Prostate gland (tissue), 2 donors: ENCODE measurements at regions not wholly inside any gene's neighbourhood (a gene's known extent, or its start where the extent isn't known, plus 50 kb on each side); places are given as distances from the start of the nearest gene placed in this dataset.
"Not testable (repeated sequence)": the region's sequence is repeated elsewhere in the genome, so short reads cannot be mapped to it uniquely, and the experiment has no call there.

Experiments
- DNase-seq: peaks from one replicate; pipeline ENCODE4 v3.0.0-alpha.2; 2019; ENCODE audit warnings: low spot score
- H3K27ac ChIP-seq, 2 donors: fragments of 200-600 bp; sonication (generic); 2 replicates each; pipeline ENCODE4 v1.5.1; 2017 to 2019
- H3K27me3 ChIP-seq: fragments of 200-600 bp; sonication (generic); replicated peaks from 2 replicates; pipeline ENCODE4 v1.5.1; 2019; ENCODE audit not compliant: insufficient read depth
- H3K36me3 ChIP-seq, 2 donors: fragments of 200-600 bp; sonication (generic); 1 replicate in 1 of 2; 2 replicates in 1 of 2; pipeline versions ENCODE4 v1.5.1 to v1.8.1; 2017 to 2019
- H3K4me1 ChIP-seq: fragments of 200-600 bp; sonication (generic); replicated peaks from 2 replicates; pipeline ENCODE4 v1.5.1; 2019
- H3K4me3 ChIP-seq, 2 donors: fragments of 200-600 bp; sonication (generic); 2 replicates each; pipeline ENCODE4 v1.5.1; 2017 to 2019
- H3K9me3 ChIP-seq: fragments of 200-600 bp; sonication (generic); 2 replicates; pipeline ENCODE4 v1.5.1; 2017
- CTCF ChIP-seq, 4 experiments: fragments of 200-600 bp in 2 of 4; fragments of 450-650 bp in 2 of 4; sonication (generic) in 2 of 4; IDR thresholded peaks; 1 replicate in 3 of 4; 2 replicates in 1 of 4; pipeline ENCODE4 v1.5.1; 2016 to 2019; ENCODE audit warnings: antibody characterized with exemption in 4 of 4, mild to moderate bottlenecking in 2 of 4, moderate library complexity in 2 of 4
- POLR2A ChIP-seq: fragments of 450-650 bp; IDR thresholded peaks from one replicate; pipeline ENCODE4 v1.6.1; 2016; ENCODE audit warnings: antibody characterized with exemption, mild to moderate bottlenecking
- POLR2AphosphoS5 ChIP-seq: sonication (generic); formaldehyde crosslinking; IDR thresholded peaks from one replicate; pipeline ENCODE4 v1.6.1; 2017; ENCODE audit warnings: antibody characterized with exemption
- WGBS: methylation state at CpG from one replicate; pipeline ENCODE4 v1.1.5; 2018; 5-methylcytosine and 5-hydroxymethylcytosine counted together
- intact Hi-C: fragments of 100-400 bp; cut with DNase I; formaldehyde crosslinking; loops from one replicate; pipeline ENCODE4 v1.14.2; 2022

GRCh38 chr1:118809586-118809985, 178.6 kb downstream of the TBX15 start:
- intact Hi-C loops, result no loop called here
- no peak for TF ChIP-seq POLR2AphosphoS5
- TF ChIP-seq CTCF (IDR thresholded peaks at IDR 0.05), result no peak
- TF ChIP-seq POLR2A, result no peak
- H3K9me3 ChIP-seq, result no peaks in the 10 kb centered on the region
- WGBS, result 76% methylated on average over 4 of the region's 4 CpGs
- H3K36me3 ChIP-seq, result no peaks in the 10 kb centered on the region
- no peak overlapping the region for H3K4me3 ChIP-seq
- H3K27ac ChIP-seq, result no peak overlapping the region
- no peaks in the 10 kb centered on the region for H3K27me3 ChIP-seq
- no peaks in the 10 kb centered on the region for H3K4me1 ChIP-seq
- no peak for DNase-seq

GRCh38 chr1:118803128-118803527, 185.0 kb downstream of the TBX15 start:
- 65% methylated on average over 5 of the region's 5 CpGs for WGBS

GRCh38 chr1:118791094-118791691, 196.9 kb downstream of the TBX15 start:
- TF ChIP-seq CTCF (IDR thresholded peaks at IDR 0.05), result no peak
- TF ChIP-seq POLR2AphosphoS5, result no peak
- no peak for TF ChIP-seq POLR2A
- Histone ChIP-seq H3K27ac (no peak overlapping the region), H3K36me3 (no peaks in the 10 kb centered on the region), H3K4me3 (no peak overlapping the region), H3K4me1 (no peaks in the 10 kb centered on the region), H3K27me3 (no peaks in the 10 kb centered on the region), H3K9me3 (no peaks in the 10 kb centered on the region)
- WGBS, result 63% methylated on average over 2 of the region's 2 CpGs
- no peak for DNase-seq
- intact Hi-C loops, result no loop called here

More at GRCh38 chr1:118803128-118803527, 185.0 kb downstream of the TBX15 start:
- H3K36me3 ChIP-seq, H3K27me3 ChIP-seq, DNase-seq, H3K27ac ChIP-seq, intact Hi-C loops, H3K9me3 ChIP-seq, H3K4me1 ChIP-seq, H3K4me3 ChIP-seq: not testable (repeated sequence)

- Histone ChIP-seq H3K36me3 (no peaks in the 10 kb centered on the region), H3K27ac (no peak overlapping the region), H3K27me3 (no peaks in the 10 kb centered on the region), H3K4me1 (no peaks in the 10 kb centered on the region), H3K4me3 (no peak overlapping the region), H3K9me3 (no peaks in the 10 kb centered on the region)
- WGBS, result 50% methylated on average over 1 of the region's 1 CpG
- no peak for DNase-seq
- TF ChIP-seq CTCF (IDR thresholded peaks at IDR 0.05) (no peak), POLR2AphosphoS5 (no peak), POLR2A (no peak)
- intact Hi-C loops, result no loop called here
These were observed 199.7 kb downstream of the TBX15 start for GRCh38 chr1:118788463-118788862.

GRCh38 chr1:118786454-118787155, 201.5 kb downstream of the TBX15 start:
- no peaks in the 10 kb centered on the region for H3K4me1 ChIP-seq

More at GRCh38 chr1:118786454-118787155, 201.5 kb downstream of the TBX15 start:
- H3K9me3 ChIP-seq, result no peaks in the 10 kb centered on the region
- WGBS, result 71% methylated on average over 4 of the region's 4 CpGs
- intact Hi-C loops, result no loop called here
- no peak overlapping the region for H3K4me3 ChIP-seq
- no peaks in the 10 kb centered on the region for H3K27me3 ChIP-seq
- DNase-seq, result no peak
- TF ChIP-seq CTCF (IDR thresholded peaks at IDR 0.05), result no peak
- TF ChIP-seq POLR2A, result no peak
- TF ChIP-seq POLR2AphosphoS5, result no peak
- no peak overlapping the region for H3K27ac ChIP-seq
- no peaks in the 10 kb centered on the region for H3K36me3 ChIP-seq
